Fibroblast of lung (primary cell): ENCODE measurements at regions not wholly inside any gene's neighbourhood (a gene's known extent, or its start where the extent isn't known, plus 50 kb on each side); places are given as distances from the start of the nearest gene placed in this dataset.

ENCODE experiments used
- EZH2 ChIP-seq: IDR thresholded peaks from 2 replicates; pipeline ENCODE4 v1.5.1; 2012; ENCODE audit warnings: low read length, control low read depth, mild to moderate bottlenecking; ENCODE audit errors: missing control alignments
- TF ChIP-seq, protein P1 (sequence below), 2 donors: IDR thresholded peaks in 1 of 2; conservative IDR thresholded peaks in 1 of 2; 1 replicate in 1 of 2; 2 replicates in 1 of 2; pipeline ENCODE4 v1.5.1; 2011 to 2012; ENCODE audit warnings: low read length in 2 of 2, control low read depth in 1 of 2, inconsistent platforms in 1 of 2, low read depth in 1 of 2, mild to moderate bottlenecking in 1 of 2

DNA sequence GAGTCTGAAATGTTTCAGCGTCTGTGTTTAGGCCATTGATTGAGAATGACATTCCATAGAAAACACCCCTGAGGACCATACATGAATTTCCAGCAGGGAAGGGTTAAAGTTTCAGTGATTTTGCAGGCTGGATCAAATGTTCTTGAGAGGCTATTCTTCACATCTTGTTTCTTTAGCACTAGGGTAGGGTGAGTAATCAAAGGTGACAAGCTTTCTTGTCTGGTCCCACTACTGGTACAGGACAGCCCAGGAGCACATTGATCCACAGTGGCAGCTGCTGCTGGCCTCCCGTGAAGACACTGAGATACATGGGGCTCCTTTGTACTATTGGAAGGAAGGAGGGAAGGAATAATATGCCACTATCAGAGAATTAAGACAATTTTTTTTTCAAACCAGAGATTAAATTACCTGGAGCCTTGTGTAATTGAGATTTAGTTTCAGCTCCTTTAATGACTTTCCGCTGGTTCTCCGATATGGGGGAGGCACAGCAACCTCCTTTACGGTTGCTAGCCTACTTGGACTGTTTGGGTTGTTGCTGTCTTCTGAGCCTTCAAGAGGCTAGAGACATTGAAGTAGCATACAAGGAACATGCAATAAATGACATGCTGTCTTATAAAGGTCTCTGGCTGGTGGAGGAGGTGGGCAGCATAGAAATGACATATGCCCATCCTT is 368.9 kb downstream of the SOX11 start:
- TF ChIP-seq, protein P1, sequence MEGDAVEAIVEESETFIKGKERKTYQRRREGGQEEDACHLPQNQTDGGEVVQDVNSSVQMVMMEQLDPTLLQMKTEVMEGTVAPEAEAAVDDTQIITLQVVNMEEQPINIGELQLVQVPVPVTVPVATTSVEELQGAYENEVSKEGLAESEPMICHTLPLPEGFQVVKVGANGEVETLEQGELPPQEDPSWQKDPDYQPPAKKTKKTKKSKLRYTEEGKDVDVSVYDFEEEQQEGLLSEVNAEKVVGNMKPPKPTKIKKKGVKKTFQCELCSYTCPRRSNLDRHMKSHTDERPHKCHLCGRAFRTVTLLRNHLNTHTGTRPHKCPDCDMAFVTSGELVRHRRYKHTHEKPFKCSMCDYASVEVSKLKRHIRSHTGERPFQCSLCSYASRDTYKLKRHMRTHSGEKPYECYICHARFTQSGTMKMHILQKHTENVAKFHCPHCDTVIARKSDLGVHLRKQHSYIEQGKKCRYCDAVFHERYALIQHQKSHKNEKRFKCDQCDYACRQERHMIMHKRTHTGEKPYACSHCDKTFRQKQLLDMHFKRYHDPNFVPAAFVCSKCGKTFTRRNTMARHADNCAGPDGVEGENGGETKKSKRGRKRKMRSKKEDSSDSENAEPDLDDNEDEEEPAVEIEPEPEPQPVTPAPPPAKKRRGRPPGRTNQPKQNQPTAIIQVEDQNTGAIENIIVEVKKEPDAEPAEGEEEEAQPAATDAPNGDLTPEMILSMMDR (conservative IDR thresholded peaks at IDR 0.05 in 1 of 2, IDR thresholded peaks at IDR 0.05 in 1 of 2; ENCODE audit: low read depth in 1 of 2, low read length in 2 of 2) = no peak
- TF ChIP-seq EZH2 = no peak
